CD4-positive, alpha-beta T cell treated with Interferon gamma for 1 hour (primary cell): ENCODE measurements at regions not wholly inside any gene's neighbourhood (a gene's known extent, or its start where the extent isn't known, plus 50 kb on each side); places are given as distances from the start of the nearest gene placed in this dataset.
"Not testable (repeated sequence)": the region's sequence is repeated elsewhere in the genome, so short reads cannot be mapped to it uniquely, and the experiment has no call there.

Experiments
- DNase-seq: peaks from one replicate; pipeline ENCODE4 v3.0.0-alpha.2; 2020

DNA sequence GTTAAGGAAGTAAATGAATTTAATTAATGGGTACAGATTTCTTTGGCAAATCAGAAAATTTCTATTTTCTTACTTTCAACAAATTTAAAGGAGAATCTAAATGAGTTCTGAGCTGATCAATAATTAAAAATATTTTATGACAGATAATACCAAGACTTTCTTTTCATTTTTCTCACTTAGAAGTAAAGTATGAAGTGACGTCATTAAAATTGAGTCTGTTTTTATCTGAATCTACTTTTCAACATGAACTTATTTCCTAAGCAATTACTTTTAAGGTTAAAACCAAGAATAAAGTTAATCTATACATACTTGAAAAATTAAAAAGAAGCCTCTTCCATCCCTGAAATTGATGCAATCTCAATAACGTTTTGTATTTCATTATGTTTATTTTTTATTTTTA, 552.8 kb upstream of the ST8SIA4 start:
- no peak for DNase-seq

DNA sequence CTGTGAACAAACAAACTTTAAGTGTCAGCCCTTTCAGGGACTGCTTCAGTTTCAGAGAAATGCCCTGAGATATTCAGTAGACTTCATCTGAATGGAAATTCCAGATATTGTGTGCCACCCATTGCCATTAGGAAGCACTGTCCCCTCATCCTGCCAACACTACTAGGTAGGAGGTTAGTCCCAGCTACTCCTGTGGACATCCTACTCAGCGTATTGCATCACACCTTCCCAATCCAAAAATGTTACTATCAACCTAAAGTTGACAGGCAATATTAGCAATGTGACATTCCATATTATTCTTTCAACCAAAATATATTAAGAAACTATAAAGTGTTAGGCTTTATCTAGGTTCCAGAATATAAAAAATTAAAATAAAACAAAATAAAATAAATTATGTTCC, 552.0 kb upstream of the ST8SIA4 start:
- DNase-seq: no peak

DNA sequence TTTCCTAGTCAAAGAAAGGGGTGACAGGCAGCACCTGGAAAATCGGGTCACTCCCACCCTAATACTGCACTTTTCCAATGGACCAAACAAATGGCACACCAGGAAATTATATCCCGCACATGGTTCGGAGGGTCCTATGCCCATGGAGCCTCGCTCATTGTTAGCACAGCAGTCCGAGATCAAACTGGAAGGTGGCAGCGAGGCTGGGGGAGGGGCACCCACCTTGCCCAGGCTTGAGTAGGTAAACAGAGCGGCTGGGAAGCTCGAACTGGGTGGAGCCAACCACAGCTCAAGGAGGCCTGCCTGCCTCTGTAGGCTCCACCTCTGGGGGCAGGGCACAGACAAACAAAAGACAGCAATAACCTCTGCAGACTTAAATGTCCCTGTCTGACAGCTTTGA, 539.2 kb upstream of the ST8SIA4 start:
- not testable (repeated sequence) for DNase-seq

DNA sequence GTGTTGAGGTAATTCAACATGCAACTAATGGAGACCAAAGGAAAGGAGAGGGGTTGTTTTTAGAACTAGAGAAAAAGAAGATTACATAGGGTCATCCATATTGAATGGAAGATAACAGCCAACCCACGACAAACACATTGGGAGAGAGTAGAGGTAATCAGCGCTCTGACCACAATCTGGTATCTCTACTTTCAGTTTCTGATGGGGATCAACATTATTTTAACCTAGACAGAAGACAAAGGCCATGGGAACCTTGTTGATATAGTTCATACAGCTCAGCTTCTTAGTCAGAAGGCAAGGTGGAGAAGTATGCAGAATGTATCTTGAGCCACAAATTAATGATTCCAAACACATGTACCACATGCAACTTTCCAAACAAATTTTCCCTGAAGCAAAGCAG, 537.1 kb upstream of the ST8SIA4 start:
- no peak for DNase-seq

DNA sequence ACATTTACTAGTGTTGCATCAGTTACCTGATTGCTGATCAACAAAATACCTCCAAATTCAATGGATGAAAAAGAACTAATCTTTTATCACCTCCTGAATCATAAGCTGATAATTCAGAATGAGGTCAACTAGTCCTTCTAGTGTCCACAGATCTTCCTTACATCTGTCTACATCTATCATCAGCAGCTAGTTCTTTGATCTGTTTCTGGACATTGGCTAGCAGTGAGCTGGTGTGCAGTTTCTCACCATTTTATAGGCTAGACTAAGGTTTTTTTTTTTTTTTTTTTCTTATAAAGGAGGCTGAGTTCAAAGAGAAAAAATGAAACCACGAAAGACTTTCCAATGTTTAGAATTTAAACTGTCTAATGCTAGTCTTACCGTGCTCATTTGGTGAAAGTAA, 534.3 kb upstream of the ST8SIA4 start:
- DNase-seq: no peak

DNA sequence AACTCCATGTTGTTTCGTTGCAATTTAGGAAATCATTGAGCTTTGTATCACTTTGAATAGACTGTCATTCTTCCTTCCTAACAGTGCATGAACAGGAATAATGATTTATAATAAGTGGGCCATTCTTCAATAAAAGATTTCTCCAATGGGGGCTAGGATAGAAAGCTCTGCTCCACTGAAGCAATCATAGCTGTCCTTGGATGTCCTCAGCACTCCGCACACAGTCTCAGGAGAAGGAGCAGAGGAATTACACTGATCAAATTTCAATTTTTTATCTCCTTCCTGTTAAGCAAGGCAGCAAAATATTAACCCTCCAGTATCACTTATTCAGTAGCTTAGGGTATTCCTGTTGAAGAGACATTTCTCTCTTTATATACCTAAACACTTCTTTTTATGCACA, 532.7 kb upstream of the ST8SIA4 start:
- no peak for DNase-seq

DNA sequence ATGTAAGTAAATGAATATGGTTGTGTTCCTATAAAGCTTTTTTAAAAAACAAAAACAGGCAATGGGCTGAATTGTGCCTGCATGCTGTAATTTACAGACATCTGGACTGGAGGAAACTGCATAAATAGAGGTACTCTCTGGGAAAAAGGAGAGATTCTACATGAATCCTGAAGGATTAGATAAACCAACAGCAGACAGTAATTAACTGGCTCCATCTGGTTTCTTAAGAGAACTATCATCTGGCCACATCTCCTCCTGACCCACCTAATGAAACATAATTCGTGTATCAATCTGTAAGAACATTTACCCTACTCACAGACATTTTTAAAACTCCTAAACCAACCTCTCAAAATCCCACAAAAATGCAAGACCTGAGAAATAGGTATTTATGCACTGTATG, 528.1 kb upstream of the ST8SIA4 start:
- DNase-seq: no peak

DNA sequence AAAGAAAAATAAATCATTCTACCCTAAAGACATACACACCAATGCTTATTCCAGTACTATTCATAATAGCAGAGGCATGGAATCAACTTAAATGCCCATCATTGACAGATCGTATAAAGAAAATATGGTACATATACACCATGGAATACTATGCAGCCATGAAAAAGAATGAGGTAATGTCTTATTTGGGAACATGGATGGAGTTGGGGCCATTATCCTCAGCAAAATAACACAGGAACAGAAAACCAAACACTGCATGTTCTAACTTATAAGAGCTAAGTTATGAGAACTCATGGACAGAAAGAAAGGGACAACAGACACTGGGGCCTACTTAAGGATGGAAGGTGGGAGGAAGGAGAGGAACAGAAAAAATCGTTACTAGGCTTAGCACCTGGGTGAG, 527.5 kb upstream of the ST8SIA4 start:
- DNase-seq: no peak

DNA sequence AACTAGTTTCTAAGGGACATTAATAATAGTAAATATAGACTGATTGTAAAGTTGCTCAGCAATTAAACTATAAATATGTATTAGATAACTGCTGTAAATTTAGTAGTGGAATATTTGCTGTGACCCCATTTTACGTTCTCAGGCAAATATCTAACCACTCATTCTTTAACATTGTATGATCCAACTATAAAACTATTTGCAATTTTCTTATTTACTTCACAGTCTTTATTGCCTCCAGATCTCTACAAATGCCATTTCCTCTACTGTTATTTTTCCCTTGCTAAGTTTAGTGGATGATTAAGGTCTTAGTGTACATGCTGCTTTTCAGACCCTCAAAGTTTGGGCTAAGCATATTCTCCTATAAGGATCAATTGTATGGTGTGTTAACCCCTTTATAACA, 526.2 kb upstream of the ST8SIA4 start:
- no peak for DNase-seq

DNA sequence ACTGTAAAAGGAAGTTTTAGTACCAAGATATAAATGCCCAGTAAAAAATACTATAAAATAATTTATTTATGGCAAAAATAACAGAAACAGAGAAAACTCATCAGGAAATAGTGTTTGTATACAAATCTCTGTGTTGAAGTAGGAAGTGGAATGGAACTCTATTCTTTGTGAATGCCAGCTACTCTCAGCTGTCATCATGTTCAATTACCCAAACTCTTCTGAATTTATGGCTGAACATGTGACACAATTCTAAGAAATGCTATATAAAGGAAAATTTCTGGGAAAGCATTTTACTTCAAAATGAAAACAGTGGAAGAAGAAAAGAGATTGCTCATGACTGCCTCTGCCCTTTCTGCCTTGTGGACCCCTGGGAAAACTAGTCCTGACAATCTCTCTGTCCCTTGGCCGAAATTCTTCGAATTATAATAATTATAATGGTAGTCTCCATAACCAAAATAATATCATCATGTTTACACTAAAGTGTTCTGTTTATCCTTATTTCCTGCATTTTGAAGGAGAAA, 522.3 kb upstream of the ST8SIA4 start:
- DNase-seq: no peak

DNA sequence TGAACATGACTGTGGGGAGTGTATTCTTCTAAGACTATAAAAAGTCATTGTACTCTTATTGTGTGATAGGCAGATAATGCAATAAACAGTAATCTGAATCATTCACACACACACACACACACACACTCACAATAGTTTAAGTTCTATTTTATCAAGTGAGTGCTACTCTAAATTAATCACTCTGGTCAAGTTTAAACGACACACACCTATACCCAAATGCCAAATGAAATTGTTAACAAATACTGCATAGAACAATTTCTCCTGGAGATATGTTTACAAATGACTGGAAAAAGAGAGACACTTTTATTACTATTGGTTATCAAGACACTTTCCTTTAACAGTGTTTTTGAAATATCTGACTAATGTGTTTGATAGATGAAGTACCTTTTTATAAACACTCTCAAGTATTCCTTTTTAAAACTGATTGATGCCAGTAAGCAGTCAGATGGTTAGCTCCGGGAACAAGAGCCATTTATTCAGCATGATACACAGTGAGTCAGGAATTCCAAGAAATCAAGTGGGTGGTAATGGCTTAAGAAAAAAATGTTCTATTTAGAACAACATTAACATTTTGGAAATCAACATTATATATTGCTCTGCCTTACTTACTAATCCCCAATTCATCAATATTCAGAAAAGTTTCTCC, 521.6 kb upstream of the ST8SIA4 start:
- no peak for DNase-seq

DNA sequence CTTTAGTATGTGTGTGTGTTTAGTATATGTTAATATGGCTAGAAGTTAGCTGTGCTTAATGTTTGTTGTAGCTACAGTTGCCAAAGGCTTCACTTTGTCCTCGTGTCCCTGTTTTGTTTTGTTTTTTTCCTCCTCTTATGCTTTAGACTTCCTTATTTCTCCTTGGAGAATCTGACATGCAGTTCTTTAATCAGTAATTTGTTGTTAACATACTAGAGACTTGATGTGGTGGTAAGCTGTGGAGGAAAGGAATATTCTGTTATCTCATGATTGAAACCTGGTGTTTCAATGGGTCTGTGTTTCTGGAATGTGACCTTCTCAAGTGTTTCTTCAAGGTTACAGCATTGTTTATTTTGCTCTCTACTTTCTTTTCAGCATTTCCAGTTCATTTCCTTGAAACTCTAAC, 515.6 kb upstream of the ST8SIA4 start:
- no peak for DNase-seq

DNA sequence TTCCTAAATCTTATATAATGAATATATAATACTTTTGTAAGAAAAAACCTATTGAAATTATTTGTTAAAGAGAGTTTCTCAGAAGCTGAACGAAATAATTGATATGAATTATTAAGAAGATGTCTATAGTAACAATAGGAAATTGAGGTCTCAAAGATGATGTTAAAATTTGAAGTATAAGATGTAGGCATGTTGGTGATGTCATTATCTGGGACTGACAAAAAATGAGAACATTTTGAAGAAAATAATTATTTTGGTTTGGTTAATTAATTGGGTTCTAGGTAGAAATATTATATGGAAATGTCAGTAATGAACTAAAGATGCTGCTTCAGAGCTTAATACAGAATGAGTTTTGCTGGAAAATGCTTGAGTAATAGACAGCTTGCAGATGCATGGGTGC, 501.4 kb upstream of the ST8SIA4 start:
- no peak for DNase-seq

DNA sequence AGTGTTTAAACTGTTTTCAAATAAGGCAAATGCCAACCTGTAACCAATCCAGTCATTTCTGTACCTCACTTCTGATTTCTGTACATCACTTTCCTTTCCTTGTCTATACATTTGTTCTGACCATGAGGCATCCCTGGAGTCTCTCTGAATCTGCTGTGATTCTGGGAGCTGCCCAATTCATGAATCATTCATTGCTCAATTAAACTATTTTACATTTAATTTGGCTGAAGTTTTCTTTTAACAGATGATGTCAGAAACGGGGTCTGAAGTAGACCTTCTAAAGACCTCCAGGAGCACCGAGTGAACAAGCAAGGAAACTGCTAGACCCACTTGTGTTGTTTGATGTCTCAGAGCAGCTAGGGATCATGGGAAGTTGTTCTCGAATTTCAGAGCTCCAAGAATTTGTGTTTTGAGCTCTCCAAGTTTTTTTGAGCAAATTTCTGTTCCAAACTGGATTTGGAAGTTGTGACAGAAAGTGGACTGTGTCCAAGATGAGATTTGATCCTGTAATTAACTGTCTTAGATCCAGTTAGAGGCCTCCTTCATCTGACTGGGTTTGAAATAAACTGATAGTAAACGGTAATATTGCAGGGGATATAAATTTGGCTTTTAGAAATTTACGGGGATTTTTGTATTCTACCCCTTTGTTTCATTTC, 490.8 kb upstream of the ST8SIA4 start:
- no peak for DNase-seq

DNA sequence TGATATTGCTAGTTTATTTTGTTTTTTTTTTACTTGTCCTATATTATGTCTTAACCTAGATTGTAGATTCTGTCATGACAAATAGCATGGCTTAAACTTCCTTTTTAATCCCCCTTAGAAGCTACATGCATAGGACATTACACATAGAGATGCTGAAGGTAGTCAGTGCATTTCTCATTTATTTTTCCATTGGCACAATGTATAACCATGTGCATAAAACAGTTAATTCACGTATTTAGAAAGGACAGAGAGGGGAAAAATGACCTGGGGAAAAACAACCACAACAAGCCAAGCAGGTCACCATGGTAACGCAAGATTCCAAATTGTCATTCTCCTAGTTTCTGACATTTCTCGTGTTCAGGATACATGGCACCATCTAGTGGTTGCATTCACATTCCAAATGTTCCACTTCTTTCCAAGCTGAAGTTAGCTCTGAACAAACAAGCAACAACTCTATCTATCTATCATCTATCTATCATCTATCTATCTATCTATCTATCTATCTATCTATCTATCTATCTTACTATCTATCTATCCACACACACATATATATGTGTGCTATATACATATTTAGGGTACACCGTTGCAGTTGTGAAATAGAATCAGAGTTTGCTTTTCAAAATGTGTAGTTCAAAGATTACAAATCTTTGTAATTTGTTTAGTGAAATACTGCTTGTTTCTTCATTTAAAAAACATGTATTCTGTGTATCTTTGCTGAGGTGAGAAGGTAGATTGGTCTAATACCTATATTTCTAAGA, 487.2 kb upstream of the ST8SIA4 start:
- DNase-seq: no peak

DNA sequence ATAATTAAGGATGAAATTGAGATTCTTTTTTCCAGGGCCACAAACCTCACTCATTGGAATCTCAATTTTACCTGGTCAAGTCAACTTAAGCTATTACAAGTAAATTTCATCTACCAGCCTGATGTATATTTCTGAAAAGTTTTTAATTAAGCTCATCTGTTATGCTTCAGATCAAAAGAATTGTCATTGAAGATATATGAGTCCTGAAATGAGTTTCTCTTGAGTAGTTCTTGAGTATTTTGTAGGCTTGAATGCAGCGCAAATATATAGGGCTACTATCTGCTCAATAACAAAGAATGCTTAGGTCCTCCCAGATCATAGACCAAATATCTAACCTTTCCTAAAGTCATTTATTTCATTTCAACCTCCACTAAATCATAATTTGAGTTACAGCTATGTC, 482.2 kb upstream of the ST8SIA4 start:
- DNase-seq: no peak

DNA sequence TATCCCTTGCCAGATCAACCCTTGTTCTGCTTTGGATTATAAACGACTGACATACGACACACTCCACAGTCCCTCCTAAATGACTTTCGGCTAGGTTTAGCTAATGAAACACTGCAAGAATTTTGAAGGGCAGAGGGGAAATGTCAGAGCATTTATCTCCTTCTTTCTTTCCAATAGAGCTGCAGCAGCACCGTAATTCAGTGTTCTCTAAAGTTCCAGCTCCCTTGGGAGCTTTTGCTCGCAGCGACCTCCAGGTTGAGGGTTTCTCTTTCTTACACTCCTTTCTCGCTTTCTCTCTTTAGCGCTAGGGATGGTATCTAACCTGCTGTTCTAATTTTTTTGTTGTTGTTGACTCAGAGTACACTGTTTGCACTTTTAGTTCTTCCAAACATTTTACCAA, 467.1 kb upstream of the ST8SIA4 start:
- DNase-seq: no peak

DNA sequence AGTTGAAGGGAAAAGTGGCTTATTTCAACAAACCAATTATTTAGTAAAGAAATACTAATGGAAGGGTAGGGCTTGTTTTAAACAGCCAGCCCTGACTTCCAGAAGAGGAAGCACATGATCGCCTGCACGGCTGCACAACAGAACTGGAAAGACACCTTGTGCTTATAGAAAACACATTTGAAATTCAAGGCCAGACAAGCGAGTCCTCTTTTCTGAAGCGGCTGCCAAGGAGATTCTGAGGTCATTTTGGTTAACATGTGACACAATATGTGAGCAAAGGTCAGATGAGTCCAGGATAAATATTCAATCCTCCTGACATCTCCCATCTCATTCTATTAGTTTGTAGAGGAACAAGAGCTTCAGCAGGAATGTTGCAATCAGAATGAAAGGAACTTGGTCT, 461.4 kb upstream of the ST8SIA4 start:
- DNase-seq: no peak

DNA sequence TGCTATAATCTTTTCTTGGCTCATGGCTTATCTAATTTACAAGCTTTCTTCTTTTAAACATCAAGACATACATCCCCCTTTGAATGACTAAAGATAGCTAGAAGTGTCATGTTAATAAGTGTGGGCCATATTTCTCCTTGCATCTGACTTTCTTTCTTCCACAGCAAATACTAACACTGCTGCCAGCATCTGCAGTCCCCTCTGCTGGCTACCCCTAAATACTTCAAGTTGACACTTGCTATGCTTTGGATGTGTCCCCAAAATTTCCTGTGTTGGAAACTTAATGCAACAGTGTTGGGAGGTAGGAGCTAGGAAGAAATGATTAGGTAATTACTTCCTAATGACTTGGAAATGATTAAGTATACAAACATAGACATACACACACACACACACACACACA, 459.0 kb upstream of the ST8SIA4 start:
- DNase-seq: no peak

DNA sequence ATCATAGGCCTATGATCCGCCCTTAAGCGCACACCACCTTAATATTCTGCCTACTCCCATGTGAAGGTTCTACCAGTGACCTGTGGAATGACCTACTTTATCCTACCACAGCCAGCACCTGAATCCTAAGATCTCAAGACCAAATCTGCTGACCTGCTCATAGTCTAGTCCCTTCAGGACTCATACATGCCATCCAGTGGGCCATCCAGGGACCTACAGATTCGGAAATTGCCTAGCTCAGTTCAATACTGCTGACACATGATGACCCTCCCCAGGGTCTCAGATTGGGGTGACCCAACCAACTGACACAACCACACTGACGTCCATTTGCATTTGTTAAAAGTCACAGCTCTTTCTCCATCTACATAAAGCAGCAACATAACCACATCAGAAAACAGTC, 443.8 kb upstream of the ST8SIA4 start:
- no peak for DNase-seq

DNA sequence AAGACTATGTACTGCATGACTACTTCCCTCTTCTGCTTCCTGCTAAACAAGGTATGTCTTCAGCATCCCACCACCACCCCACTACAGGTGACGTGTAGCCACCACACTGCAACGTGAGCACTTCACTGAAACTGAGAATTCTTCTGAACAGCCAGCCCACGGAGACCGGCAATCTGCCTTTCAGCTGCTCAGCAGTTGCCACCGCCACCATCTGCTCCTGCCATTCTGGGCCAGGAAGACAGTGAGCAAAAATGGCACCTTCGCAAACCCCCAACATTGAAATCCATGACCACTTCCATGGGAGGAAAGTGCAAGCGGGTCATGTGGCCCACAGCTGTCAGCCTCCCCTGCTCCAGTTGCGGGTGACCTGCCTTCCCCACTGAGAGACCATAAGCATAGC, 443.4 kb upstream of the ST8SIA4 start:
- no peak for DNase-seq

DNA sequence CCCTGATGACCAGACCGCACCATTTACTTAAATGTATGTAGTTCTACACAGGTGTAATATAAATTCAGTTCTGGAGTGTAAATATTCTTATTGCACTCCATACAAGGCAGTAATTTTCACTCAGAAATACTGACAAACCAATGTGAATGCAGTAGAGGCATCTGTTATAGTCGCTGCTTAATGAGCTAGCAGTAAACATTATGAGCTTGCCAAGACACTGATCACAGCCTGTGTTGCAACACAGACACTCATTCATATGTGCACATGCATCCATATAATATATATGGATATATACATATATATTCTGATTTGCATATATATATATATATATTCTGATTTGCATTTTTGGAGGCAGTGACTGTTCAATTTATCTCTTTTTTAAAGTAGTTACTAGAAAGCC, 435.1 kb upstream of the ST8SIA4 start:
- no peak for DNase-seq

DNA sequence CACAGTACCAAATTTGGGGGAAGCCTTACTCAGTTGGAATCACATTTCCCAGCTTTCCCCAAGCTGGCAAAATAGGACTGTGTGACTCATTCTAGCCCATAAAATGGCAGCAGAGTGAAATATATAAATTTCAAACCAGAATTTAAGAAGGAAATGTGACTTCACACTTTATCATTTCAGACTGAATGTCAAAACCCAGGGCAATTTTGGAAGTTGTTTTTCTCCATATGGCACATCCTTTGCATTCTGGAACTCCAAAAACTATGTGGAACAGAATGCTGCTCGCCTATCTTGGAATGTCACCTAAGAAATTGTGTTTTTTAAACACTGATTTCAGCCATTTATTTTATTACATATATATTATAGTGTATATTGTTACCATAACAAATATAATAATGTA, 424.7 kb upstream of the ST8SIA4 start:
- no peak for DNase-seq

DNA sequence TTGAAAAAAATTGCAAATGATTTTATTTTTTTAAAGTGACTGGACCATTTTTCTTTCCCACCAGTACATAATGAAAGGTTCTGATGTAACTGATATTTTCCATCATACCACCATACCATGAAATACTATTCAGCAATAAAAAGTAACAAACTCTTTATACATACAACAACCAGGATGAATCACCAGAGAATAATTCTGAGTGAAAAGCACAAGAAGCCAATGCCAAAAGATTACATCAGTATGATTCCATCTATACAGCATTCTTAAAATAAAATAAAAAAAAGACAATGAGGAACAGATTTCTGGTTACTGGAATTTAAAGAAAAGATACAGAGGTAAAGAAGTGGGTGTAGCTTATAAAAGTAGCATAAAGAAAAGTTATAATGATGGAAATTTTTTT, 423.7 kb upstream of the ST8SIA4 start:
- DNase-seq: no peak
